T-helper 1 cell (primary cell): ENCODE measurements at regions not wholly inside any gene's neighbourhood (a gene's known extent, or its start where the extent isn't known, plus 50 kb on each side); places are given as distances from the start of the nearest gene placed in this dataset.

ENCODE experiments used
- DNase-seq, 5 donors: peaks; one replicate each; pipeline ENCODE4 v3.0.0-alpha.2; 2012 to 2020

GRCh38 chr5:109945723-109946480 is 256.2 kb downstream of the MAN2A1 start:
- DNase-seq, result no peak

GRCh38 chr5:109946610-109947009 is 256.9 kb downstream of the MAN2A1 start:
- no peak for DNase-seq

- no peak for DNase-seq
Measured at GRCh38 chr5:109947667-109948066, 257.9 kb downstream of the MAN2A1 start.

DNA sequence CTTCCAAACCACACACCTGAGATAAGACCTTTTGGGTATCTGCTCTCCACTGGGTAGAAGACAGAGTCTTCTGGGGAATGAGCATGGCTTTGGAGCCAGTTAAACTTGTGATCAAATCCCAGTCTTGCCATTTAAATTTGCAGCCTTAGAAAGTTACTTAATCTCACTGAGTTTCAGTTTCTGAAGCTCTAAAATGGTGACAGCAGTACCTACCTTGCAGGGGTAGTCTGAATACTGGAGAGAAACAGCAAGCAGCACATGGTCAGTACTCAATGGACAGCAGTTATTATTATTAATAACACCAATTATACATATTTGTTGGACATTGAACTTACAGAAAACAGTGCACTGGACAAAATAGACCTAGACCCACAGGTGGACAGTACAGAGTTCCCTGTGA is 260.9 kb downstream of the MAN2A1 start:
- DNase-seq, result no peak

DNA sequence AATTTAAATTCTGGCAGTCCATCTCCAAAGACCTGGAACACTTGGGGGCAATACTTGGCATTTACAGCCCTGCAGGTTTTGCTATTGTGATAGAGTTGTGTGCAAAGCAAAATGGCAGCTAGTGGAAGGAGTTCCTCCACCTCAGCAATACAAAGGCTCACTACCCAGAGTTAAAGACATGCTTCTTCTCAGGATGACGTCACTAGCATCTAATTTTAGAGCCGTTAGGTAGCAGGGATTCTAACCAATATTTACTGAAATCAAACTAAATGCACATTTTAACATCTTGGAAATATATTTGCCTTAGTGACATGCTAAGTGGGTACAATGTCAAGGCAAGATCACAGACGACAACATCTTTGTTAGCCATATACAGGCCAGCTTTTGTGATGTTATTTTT is 261.6 kb downstream of the MAN2A1 start:
- no peak for DNase-seq

DNA sequence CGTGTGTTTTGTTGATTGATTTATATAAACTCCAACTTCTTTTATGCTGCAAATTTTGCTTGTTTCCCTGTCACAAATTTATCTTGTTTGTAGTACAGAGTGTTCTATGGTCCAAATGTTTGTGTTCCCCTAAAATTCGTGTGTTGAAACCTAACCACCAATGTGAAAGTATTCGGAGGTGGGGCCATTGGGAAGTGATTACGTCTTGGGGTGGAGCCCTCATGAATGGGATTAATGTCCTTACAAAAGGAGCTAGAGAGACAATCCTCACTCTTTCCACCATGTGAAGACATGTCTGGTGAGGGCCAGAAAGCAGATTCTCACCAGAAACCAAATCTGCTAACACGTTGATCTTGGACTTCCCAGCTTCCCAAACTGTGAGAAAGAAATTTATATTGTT is 262.0 kb downstream of the MAN2A1 start:
- DNase-seq, result no peak

- no peak for DNase-seq
Measured at GRCh38 chr5:109953761-109954160, 264.0 kb downstream of the MAN2A1 start.

- no peak for DNase-seq
Measured at GRCh38 chr5:109956884-109957283, 267.2 kb downstream of the MAN2A1 start.

DNA sequence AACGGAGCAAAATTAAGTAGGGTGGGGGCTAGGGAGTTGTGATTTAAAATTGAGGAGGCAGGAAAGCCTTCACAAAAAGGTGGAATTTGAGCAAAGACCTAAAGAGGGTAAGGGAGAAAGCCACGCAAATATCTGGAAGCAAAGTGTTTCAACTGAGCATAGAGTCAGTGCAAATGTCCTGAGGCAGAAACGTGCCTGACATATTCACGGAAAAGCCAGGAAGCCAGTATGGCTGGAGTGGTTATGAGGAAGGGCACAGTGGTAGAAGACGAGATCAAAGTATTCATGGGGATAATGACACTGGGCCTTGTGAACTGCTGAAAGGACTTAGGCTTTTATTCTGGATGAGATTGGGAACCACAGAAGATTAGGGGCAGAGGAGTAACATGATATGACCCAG is 268.4 kb downstream of the MAN2A1 start:
- DNase-seq, result no peak

GRCh38 chr5:109959652-109960051 is 269.9 kb downstream of the MAN2A1 start:
- DNase-seq, result no peak

GRCh38 chr5:109961751-109962150 is 272.0 kb downstream of the MAN2A1 start:
- no peak for DNase-seq

DNA sequence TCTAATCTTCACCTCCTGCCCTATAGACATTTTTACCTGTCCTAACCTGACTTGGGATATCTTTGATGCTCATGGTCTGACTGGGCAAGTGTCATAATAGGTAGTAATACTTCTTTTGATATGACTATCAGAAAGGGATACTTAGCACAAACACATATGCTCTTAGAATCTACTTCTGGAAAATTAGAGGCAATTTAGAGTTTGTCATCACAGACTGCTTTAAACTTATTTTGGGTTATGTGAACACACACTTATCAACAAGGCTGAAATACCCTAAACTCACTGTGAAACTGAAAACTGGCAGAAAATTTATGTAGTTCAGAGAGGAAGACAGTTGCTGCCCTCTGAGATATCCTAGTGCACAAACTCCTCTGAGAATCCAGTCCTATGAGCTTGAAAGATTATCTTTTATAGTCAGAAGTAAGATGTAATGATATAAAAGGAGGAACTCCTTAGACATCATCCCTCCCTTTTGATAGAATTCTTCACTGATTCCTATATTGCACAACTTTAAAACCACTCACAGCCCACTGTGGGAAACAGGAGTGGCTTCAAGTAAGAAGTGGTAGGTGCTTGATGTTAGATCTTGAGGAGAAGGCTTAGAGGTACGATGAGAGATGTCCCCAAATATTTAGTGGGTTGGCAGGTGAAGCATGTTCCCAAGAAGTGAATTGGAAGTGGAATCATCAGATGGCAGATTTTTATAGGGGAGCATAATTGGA is 273.3 kb downstream of the MAN2A1 start:
- no peak for DNase-seq

- DNase-seq, result no peak
Measured at GRCh38 chr5:109964136-109964535, 274.4 kb downstream of the MAN2A1 start.

- no peak for DNase-seq
Measured at GRCh38 chr5:109965634-109966033, 275.9 kb downstream of the MAN2A1 start.

DNA sequence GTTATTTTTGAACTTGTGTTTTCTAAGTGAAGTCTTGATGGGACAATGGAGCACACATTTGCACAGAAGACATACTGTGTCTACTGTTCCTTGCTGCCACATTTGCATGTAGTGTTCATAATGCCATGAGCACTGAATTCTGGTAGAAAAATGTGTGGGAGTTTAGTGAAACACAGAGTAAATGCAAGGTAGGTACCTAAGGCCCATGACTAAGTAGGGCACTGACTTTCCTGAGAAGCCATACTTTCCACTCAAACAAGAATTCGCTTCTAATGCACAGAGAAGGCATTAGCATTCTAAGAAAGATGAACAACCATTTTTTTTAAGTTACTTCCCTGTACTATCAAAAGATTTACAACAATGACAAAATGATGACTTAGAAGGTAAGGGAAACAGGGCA is 282.2 kb downstream of the MAN2A1 start:
- DNase-seq, result no peak

- DNase-seq, result no peak
Measured at GRCh38 chr5:109981979-109982378, 292.3 kb downstream of the MAN2A1 start.

DNA sequence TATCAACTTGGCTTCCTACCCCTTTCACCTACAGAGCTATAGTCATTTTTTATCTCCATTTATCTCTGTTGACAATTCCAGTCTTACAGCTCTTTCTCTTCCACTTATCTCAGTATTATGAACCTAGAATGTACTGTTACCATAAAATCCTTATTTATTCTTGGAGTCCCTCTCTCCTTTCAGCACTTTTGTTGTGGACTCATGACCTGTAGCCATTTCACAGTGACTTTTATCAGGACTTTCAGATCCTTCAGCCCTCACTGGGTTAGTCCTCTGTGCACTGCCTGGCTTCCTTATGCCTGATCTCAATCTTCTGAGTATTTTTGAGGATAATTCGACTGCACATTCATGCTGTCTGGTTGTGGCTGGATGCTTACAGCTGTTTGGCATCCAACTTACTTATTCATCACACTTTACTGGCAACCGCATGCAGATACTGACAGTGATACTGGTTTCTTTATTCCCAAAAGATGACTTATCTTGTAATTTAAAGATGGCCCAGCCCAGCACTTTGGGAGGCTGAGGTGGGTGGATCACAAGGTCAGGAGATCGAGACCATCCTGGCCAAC is 293.3 kb downstream of the MAN2A1 start:
- DNase-seq, result no peak

DNA sequence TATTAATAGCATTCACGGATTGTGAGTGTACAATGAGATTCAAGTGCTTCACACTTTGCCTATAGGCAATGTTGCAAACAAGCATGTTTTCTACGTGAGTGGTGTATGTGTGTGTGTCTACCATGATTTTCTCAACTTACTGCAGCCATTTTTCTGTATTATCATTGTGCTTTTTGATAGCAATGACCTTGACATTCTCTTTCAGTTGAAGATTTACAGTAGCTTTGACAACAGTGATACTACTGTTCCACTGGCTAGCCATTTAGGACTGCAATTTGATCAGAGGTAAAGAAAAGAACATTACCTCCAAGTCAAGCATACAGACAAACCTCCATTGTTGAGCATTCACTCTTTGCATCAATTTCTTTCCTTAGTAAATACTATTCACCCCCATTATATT is 297.0 kb downstream of the MAN2A1 start:
- no peak for DNase-seq

DNA sequence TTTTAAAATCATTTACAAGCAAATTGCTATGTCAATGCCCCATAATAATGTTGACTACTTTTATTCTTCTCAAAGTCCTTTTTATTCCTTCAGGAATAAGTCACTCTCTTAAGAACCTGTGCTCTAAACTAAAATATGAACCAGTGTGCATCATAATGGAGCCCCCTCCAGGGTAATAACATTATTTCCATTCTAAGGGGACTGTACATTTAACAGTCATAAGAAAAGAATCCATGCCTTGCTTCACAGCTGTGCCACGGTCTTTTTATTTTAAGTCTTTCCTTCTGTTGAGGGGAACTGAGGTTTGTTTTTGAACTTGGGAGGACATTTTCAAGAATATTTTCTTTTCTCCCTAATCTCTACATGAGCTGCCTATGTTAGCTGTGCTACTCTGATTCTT is 297.6 kb downstream of the MAN2A1 start:
- no peak for DNase-seq

GRCh38 chr5:109987970-109988369 is 298.2 kb downstream of the MAN2A1 start:
- DNase-seq, result no peak

DNA sequence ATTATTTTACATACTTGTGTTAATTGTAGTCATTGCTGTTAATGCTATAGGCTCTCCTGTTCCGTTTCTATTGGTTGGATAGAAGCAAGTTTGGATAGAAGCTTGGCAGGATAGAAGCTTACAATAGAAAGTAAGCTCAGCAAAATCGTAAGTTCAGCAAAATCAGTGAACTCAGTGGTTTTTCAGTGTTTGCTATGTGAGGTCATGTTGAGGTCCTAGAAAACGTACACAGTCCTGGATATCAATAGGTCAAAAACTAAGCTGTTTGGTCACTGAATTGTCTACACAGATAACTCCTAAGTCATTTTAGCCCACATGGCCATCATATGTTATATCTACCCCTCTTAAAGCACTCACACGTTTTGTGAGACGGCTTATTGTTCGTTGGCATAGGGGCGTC is 299.4 kb downstream of the MAN2A1 start:
- DNase-seq, result no peak

- DNase-seq, result no peak
Measured at GRCh38 chr5:109989994-109990722, 300.4 kb downstream of the MAN2A1 start.

- no peak for DNase-seq
Measured at GRCh38 chr5:109990723-109991359, 301.1 kb downstream of the MAN2A1 start.
